OCI-LY3 (cell line): ENCODE measurements at regions not wholly inside any gene's neighbourhood (a gene's known extent, or its start where the extent isn't known, plus 50 kb on each side); places are given as distances from the start of the nearest gene placed in this dataset.
"Not testable (repeated sequence)": the region's sequence is repeated elsewhere in the genome, so short reads cannot be mapped to it uniquely, and the experiment has no call there.

ENCODE experiments used
- H2AFZ ChIP-seq: fragments of 200-600, 300-600 bp; shearing (Covaris generic); 2 replicates; pipeline ENCODE4 v1.6.0; 2014; ENCODE audit warnings: antibody characterized with exemption, low read depth, low read length
- H3K27ac ChIP-seq: fragments of 200-600, 300-600 bp; sonication (generic); 2 replicates; pipeline ENCODE4 v1.5.1; 2014; ENCODE audit warnings: mild to moderate bottlenecking, low read length, moderate library complexity, mixed read lengths
- H3K27me3 ChIP-seq: fragments of 200-600, 300-600 bp; sonication (generic); 2 replicates; pipeline ENCODE4 v1.6.1; 2014; ENCODE audit warnings: low read depth, low read length, mixed read lengths
- H3K36me3 ChIP-seq: fragments of 200-600, 300-600 bp; sonication (generic); replicated peaks from 2 replicates; pipeline ENCODE3; 2014; ENCODE audit warnings: low read depth, low read length, mixed read lengths
- H3K4me1 ChIP-seq: fragments of 300-600, 200-600 bp; sonication (generic); 2 replicates; pipeline ENCODE4 v1.6.1; 2014; ENCODE audit warnings: low read length, mixed read lengths
- H3K4me2 ChIP-seq: fragments of 200-600, 300-600 bp; sonication (generic); 2 replicates; pipeline ENCODE4 v1.6.1; 2014; ENCODE audit warnings: low read length, mixed read lengths
- H3K4me3 ChIP-seq: fragments of 300-600, 200-600 bp; sonication (generic); 2 replicates; pipeline ENCODE4 v1.5.1; 2014; ENCODE audit warnings: antibody characterized with exemption, mild to moderate bottlenecking, low read length, moderate library complexity
- H3K79me2 ChIP-seq: fragments of 300-600, 200-600 bp; shearing (Covaris generic); 2 replicates; pipeline ENCODE4 v1.6.1; 2014; ENCODE audit warnings: mild to moderate bottlenecking, low read length, mixed read lengths
- H3K9ac ChIP-seq: fragments of 300-600, 200-600 bp; shearing (Covaris generic); 2 replicates; pipeline ENCODE4 v1.6.0; 2014; ENCODE audit warnings: mild to moderate bottlenecking, low read length, moderate library complexity
- H3K9me3 ChIP-seq: fragments of 200-600, 300-600 bp; shearing (Covaris generic); 2 replicates; pipeline ENCODE4 v1.6.1; 2014; ENCODE audit warnings: low read length, mixed read lengths; ENCODE audit not compliant: insufficient read depth
- H4K20me1 ChIP-seq: fragments of 200-600, 300-600 bp; sonication (generic); 2 replicates; pipeline ENCODE4 v1.6.1; 2016; ENCODE audit warnings: low read length, mixed read lengths; ENCODE audit not compliant: insufficient read depth
- CTCF ChIP-seq: fragments of 200-600, 300-600 bp; sonication (generic); IDR thresholded peaks from 2 replicates; pipeline ENCODE4 v1.5.1; 2014; ENCODE audit warnings: antibody characterized with exemption, low read length, low read depth
- EZH2phosphoT487 ChIP-seq: fragments of 200-600 bp; shearing (Covaris generic); IDR thresholded peaks from 2 replicates; pipeline ENCODE4 v1.6.1; 2018; ENCODE audit warnings: antibody characterized with exemption, mixed run types, low read depth

GRCh38 chrX:126489116-126489695, 63.4 kb downstream of the DCAF12L1 start:
- H4K20me1 ChIP-seq = no peaks in the 10 kb centered on the region
- TF ChIP-seq CTCF = no peak
- H3K27ac ChIP-seq = no peak overlapping the region
- no peak overlapping the region for H3K9ac ChIP-seq
- no peaks in the 10 kb centered on the region for H3K79me2 ChIP-seq
- H3K4me2 ChIP-seq = peak overlapping the region; percentile 9; the same call in 1 of the 2 replicates
- peak overlapping the region; percentile 46; the same call in 1 of the 2 replicates for H2AFZ ChIP-seq
- H3K4me3 ChIP-seq = no peak overlapping the region
- no peaks in the 10 kb centered on the region for H3K36me3 ChIP-seq
- no peaks in the 10 kb centered on the region for H3K9me3 ChIP-seq
- H3K27me3 ChIP-seq = no peaks in the 10 kb centered on the region
- H3K4me1 ChIP-seq = peaks cover 13% of the 10 kb centered on the region

- no peaks in the 10 kb centered on the region for H3K79me2 ChIP-seq
- no peak overlapping the region for H3K27ac ChIP-seq
- H3K4me1 ChIP-seq = peaks cover 9% of the 10 kb centered on the region
- TF ChIP-seq EZH2phosphoT487 (no peak), CTCF (no peak)
- no peak overlapping the region for H3K4me2 ChIP-seq
- H2AFZ ChIP-seq = no peak overlapping the region
- no peaks in the 10 kb centered on the region for H3K27me3 ChIP-seq
- H4K20me1 ChIP-seq = no peaks in the 10 kb centered on the region
- no peak overlapping the region for H3K4me3 ChIP-seq
- H3K36me3 ChIP-seq = no peaks in the 10 kb centered on the region
- H3K9ac ChIP-seq = no peak overlapping the region
- H3K9me3 ChIP-seq = no peaks in the 10 kb centered on the region
Observed at GRCh38 chrX:126485409-126485808, 67.2 kb downstream of the DCAF12L1 start.

GRCh38 chrX:126481916-126482315, 70.7 kb downstream of the DCAF12L1 start:
- TF ChIP-seq EZH2phosphoT487 = no peak
- TF ChIP-seq CTCF = no peak
- no peak overlapping the region for H3K4me3 ChIP-seq
- no peaks in the 10 kb centered on the region for H3K79me2 ChIP-seq
- no peaks in the 10 kb centered on the region for H3K4me1 ChIP-seq
- H3K27ac ChIP-seq = no peak overlapping the region
- H2AFZ ChIP-seq = no peak overlapping the region
- no peaks in the 10 kb centered on the region for H4K20me1 ChIP-seq
- H3K9ac ChIP-seq = no peak overlapping the region
- no peaks in the 10 kb centered on the region for H3K9me3 ChIP-seq
- H3K27me3 ChIP-seq = no peaks in the 10 kb centered on the region
- no peaks in the 10 kb centered on the region for H3K36me3 ChIP-seq
- H3K4me2 ChIP-seq = no peak overlapping the region

GRCh38 chrX:126459896-126460826, 92.5 kb downstream of the DCAF12L1 start:
- not testable (repeated sequence) for H3K4me2 ChIP-seq, H3K79me2 ChIP-seq, H3K36me3 ChIP-seq, H3K27ac ChIP-seq, H3K4me3 ChIP-seq, H2AFZ ChIP-seq, H3K9me3 ChIP-seq, H3K9ac ChIP-seq, H3K4me1 ChIP-seq, H4K20me1 ChIP-seq, H3K27me3 ChIP-seq
